ENCODE measurements at regions not wholly inside any gene's neighbourhood (a gene's known extent, or its start where the extent isn't known, plus 50 kb on each side); places are given as distances from the start of the nearest gene placed in this dataset.

- Mint-ChIP-seq H3K27ac (no peak overlapping the region), H3K4me1 (ENCODE audit: low read depth) (no peaks in the 10 kb centered on the region), H3K4me3 (no peak overlapping the region), H3K9me3 (no peaks in the 10 kb centered on the region), H3K27me3 (peaks cover 8% of the 10 kb centered on the region), H3K36me3 (ENCODE audit: low read depth) (no peaks in the 10 kb centered on the region)
- no peak for ATAC-seq (ENCODE audit: poor library complexity)
- ChIA-PET CTCF (no interaction called here), POLR2A (no interaction called here)
- Histone ChIP-seq H3K9me3 (ENCODE audit: control insufficient read depth in 1 of 2, insufficient read depth in 1 of 2, low read length in 2 of 2) (no peaks in the 10 kb centered on the region), H3K27ac (ENCODE audit: low read depth in 1 of 2, low read length in 2 of 2) (no peak overlapping the region), H3K4me1 (ENCODE audit: insufficient read depth, low read length) (no peaks in the 10 kb centered on the region), H3K27me3 (ENCODE audit: control insufficient read depth in 1 of 2, insufficient read depth in 2 of 2, low read length in 2 of 2) (no peaks in the 10 kb centered on the region), H3K36me3 (ENCODE audit: insufficient read depth, low read length) (no peaks in the 10 kb centered on the region), H3K4me3 (ENCODE audit: low read length) (no peak overlapping the region)
- no peak for TF ChIP-seq CTCF (IDR thresholded peaks at IDR 0.05)
- intact Hi-C loops (cut with DNase I, micrococcal nuclease), result no loop called here
- no peak for DNase-seq
These were observed 142.2 kb upstream of the HMGA2 start for GRCh38 chr12:65682112-65682511.

GRCh38 chr12:65684906-65685305, 139.4 kb upstream of the HMGA2 start:
- no peak for ATAC-seq (ENCODE audit: poor library complexity)
- DNase-seq, result no peak
- no peak overlapping the region for H3K4me3 Mint-ChIP-seq
- H3K27me3 ChIP-seq (ENCODE audit: control insufficient read depth in 1 of 2, insufficient read depth in 2 of 2, low read length in 2 of 2), result no peaks in the 10 kb centered on the region
- no peak for TF ChIP-seq CTCF (IDR thresholded peaks at IDR 0.05)
- peaks cover 2% of the 10 kb centered on the region for H3K9me3 Mint-ChIP-seq
- no peaks in the 10 kb centered on the region for H3K4me1 ChIP-seq (ENCODE audit: insufficient read depth, low read length)
- no peak overlapping the region for H3K27ac ChIP-seq (ENCODE audit: low read depth in 1 of 2, low read length in 2 of 2)
- H3K4me3 ChIP-seq (ENCODE audit: low read length), result no peak overlapping the region
- H3K4me1 Mint-ChIP-seq (ENCODE audit: low read depth), result no peaks in the 10 kb centered on the region
- H3K27ac Mint-ChIP-seq, result no peak overlapping the region
- no peaks in the 10 kb centered on the region for H3K36me3 Mint-ChIP-seq (ENCODE audit: low read depth)
- POLR2A ChIA-PET, result no interaction called here
- peaks cover 14% of the 10 kb centered on the region for H3K27me3 Mint-ChIP-seq
- intact Hi-C loops (cut with DNase I, micrococcal nuclease), result no loop called here
- CTCF ChIA-PET, result no interaction called here
- H3K36me3 ChIP-seq (ENCODE audit: insufficient read depth, low read length), result no peaks in the 10 kb centered on the region
- peaks cover 0 to 3% of the 10 kb centered on the region in 2 experiments for H3K9me3 ChIP-seq (ENCODE audit: control insufficient read depth in 1 of 2, insufficient read depth in 1 of 2, low read length in 2 of 2)

GRCh38 chr12:65685514-65685913, 138.8 kb upstream of the HMGA2 start:
- Histone ChIP-seq H3K4me3 (ENCODE audit: low read length) (no peak overlapping the region), H3K27me3 (ENCODE audit: control insufficient read depth in 1 of 2, insufficient read depth in 2 of 2, low read length in 2 of 2) (no peaks in the 10 kb centered on the region), H3K36me3 (ENCODE audit: insufficient read depth, low read length) (no peaks in the 10 kb centered on the region), H3K27ac (ENCODE audit: low read depth in 1 of 2, low read length in 2 of 2) (no peak overlapping the region), H3K4me1 (ENCODE audit: insufficient read depth, low read length) (no peaks in the 10 kb centered on the region), H3K9me3 (ENCODE audit: control insufficient read depth in 1 of 2, insufficient read depth in 1 of 2, low read length in 2 of 2) (peaks cover 0 to 3% of the 10 kb centered on the region in 2 experiments)
- Mint-ChIP-seq H3K27me3 (peaks cover 14% of the 10 kb centered on the region), H3K9me3 (peaks cover 2% of the 10 kb centered on the region), H3K27ac (no peak overlapping the region), H3K4me3 (no peak overlapping the region), H3K4me1 (ENCODE audit: low read depth) (no peaks in the 10 kb centered on the region), H3K36me3 (ENCODE audit: low read depth) (no peaks in the 10 kb centered on the region)
- CTCF ChIA-PET, result no interaction called here
- DNase-seq (no peak), ATAC-seq (ENCODE audit: poor library complexity) (no peak)
- POLR2A ChIA-PET, result no interaction called here
- intact Hi-C loops (cut with DNase I, micrococcal nuclease), result no loop called here
- no peak for TF ChIP-seq CTCF (IDR thresholded peaks at IDR 0.05)
